HCT116 (cell line): ENCODE measurements at regions not wholly inside any gene's neighbourhood (a gene's known extent, or its start where the extent isn't known, plus 50 kb on each side); places are given as distances from the start of the nearest gene placed in this dataset.

Experiments
- ATAC-seq: fragments of 200-7000 bp; cut with Tn5 transposase; 2 replicates; pipeline ENCODE4 v1.9.1; 2020; ENCODE audit warnings: mild to moderate bottlenecking, moderate library complexity
- BruUV-seq: library from RNA; stranded (reverse); fragments of 400-500 nt; replicated peaks from 2 replicates; lab custom pipeline; 2021; lab: Mats Ljungman, UMichigan
- CTCF ChIA-PET: fragments of 300-600 bp; sonication (Branson Sonifier 250); formaldehyde crosslinking; loops from one replicate; lab custom pipeline; 2021; ENCODE audit warnings: antibody characterized with exemption; lab: Charles Lee
- POLR2A ChIA-PET: fragments of 300-600, 350-600 bp; sonication (Branson Sonifier 250); formaldehyde crosslinking; loops from one replicate; lab custom pipeline; 2021; ENCODE audit warnings: antibody characterized with exemption; lab: Charles Lee
- RAD21 ChIA-PET, 2 experiments: fragments of 300-600 bp; sonication (Branson Sonifier 250); formaldehyde crosslinking; loops; one replicate each; lab custom pipeline; 2023; ENCODE audit warnings: low total read pairs in 2 of 2; ENCODE audit not compliant: uncharacterized antibody in 2 of 2, unreplicated experiment in 2 of 2, low non-redundant PET in 1 of 2; lab: Charles Lee
- DNase-seq: peaks from one replicate; pipeline ENCODE4 v3.0.0-alpha.2; 2010; ENCODE audit warnings: low read depth, low spot score
- H2AFZ ChIP-seq: fragments of 200-600 bp; shearing (Covaris generic), sonication (generic); 2 replicates; pipeline ENCODE4 v1.6.1; 2017; ENCODE audit warnings: low read depth, mixed run types, mixed read lengths, antibody characterized with exemption, low read length; ENCODE audit not compliant: poor library complexity, severe bottlenecking
- H3K27ac ChIP-seq: 2 replicates; pipeline ENCODE4 v1.5.1; 2012; ENCODE audit warnings: low read depth, low read length
- H3K27me3 ChIP-seq: fragments of 200-600 bp; sonication (generic); 2 replicates; pipeline ENCODE4 v1.6.1; 2016; ENCODE audit warnings: mixed run types, low read length, mixed read lengths; ENCODE audit not compliant: insufficient read depth
- H3K36me3 ChIP-seq, 2 experiments: fragments of 200-500 bp in 1 of 2; fragments of 200-600 bp in 1 of 2; sonication (Bioruptor generic) in 1 of 2; sonication (generic) in 1 of 2; 2 replicates each; pipeline versions ENCODE4 v1.5.1 to v1.6.1; 2014 to 2016; ENCODE audit warnings: low read length in 2 of 2, inconsistent platforms in 1 of 2, mixed read lengths in 1 of 2, mixed run types in 1 of 2; ENCODE audit not compliant: insufficient read depth in 2 of 2, control insufficient read depth in 1 of 2
- H3K4me1 ChIP-seq, 2 experiments: fragments of 200-600 bp in 1 of 2; sonication (generic) in 1 of 2; 2 replicates each; pipeline versions ENCODE4 v1.5.1 to v1.6.1; 2012 to 2017; ENCODE audit warnings: low read length in 2 of 2, inconsistent platforms in 1 of 2, mild to moderate bottlenecking in 1 of 2, mixed read lengths in 1 of 2, mixed run types in 1 of 2, moderate library complexity in 1 of 2; ENCODE audit not compliant: insufficient read depth in 2 of 2, control insufficient read depth in 1 of 2
- H3K4me2 ChIP-seq: fragments of 200-600 bp; sonication (generic); 2 replicates; pipeline ENCODE4 v1.6.1; 2017; ENCODE audit warnings: mixed run types, low read length, mixed read lengths
- H3K4me3 ChIP-seq, 2 experiments: fragments of 200-600 bp in 1 of 2; sonication (generic) in 1 of 2; replicated peaks in 1 of 2; 2 replicates each; pipeline ENCODE4 v1.5.1; 2011 to 2016; ENCODE audit warnings: low read length in 2 of 2, control low read depth in 1 of 2, low read depth in 1 of 2, mild to moderate bottlenecking in 1 of 2, mixed read lengths in 1 of 2, mixed run types in 1 of 2
- H3K79me2 ChIP-seq: fragments of 200-600 bp; sonication (generic); 2 replicates; pipeline ENCODE4 v1.6.1; 2017; ENCODE audit warnings: mild to moderate bottlenecking, mixed run types, low read length, moderate library complexity, mixed read lengths; ENCODE audit not compliant: insufficient read depth
- H3K9ac ChIP-seq: fragments of 200-600 bp; sonication (generic); 2 replicates; pipeline ENCODE4 v1.6.1; 2016; ENCODE audit warnings: low read length, mixed read lengths
- H3K9me2 ChIP-seq: fragments of 200-600 bp; sonication (generic), shearing (Covaris generic); 2 replicates; pipeline ENCODE4 v1.6.1; 2017; ENCODE audit warnings: mixed run types, mild to moderate bottlenecking, moderate library complexity; ENCODE audit not compliant: insufficient read depth
- H3K9me3 ChIP-seq, 2 experiments: fragments of 200-500 bp in 1 of 2; fragments of 200-600 bp in 1 of 2; sonication (Bioruptor generic) in 1 of 2; sonication (generic) in 1 of 2; 2 replicates each; pipeline ENCODE4 v1.6.1; 2014 to 2017; ENCODE audit warnings: low read length in 2 of 2, mixed read lengths in 2 of 2, inconsistent platforms in 1 of 2, low read depth in 1 of 2, mild to moderate bottlenecking in 1 of 2, mixed run types in 1 of 2, moderate library complexity in 1 of 2; ENCODE audit not compliant: control insufficient read depth in 1 of 2, insufficient read depth in 1 of 2
- H4K20me1 ChIP-seq: fragments of 200-600 bp; sonication (generic), shearing (Covaris generic); 2 replicates; pipeline ENCODE4 v1.6.1; 2017; ENCODE audit warnings: mixed run types, mild to moderate bottlenecking, moderate library complexity; ENCODE audit not compliant: insufficient read depth
- ATF3 ChIP-seq: IDR thresholded peaks from 2 replicates; pipeline ENCODE4 v1.6.1; 2012
- CBX3 ChIP-seq: IDR thresholded peaks from 2 replicates; pipeline ENCODE4 v1.6.1; 2012; ENCODE audit warnings: low read depth
- CEBPB ChIP-seq: IDR thresholded peaks from 2 replicates; pipeline ENCODE4 v1.6.1; 2012; ENCODE audit warnings: low read depth
- ELF1 ChIP-seq: IDR thresholded peaks from 2 replicates; pipeline ENCODE4 v1.6.1; 2012; ENCODE audit warnings: low read depth, borderline replicate concordance
- JUND ChIP-seq: IDR thresholded peaks from 2 replicates; pipeline ENCODE4 v1.6.1; 2012
- POLR2A ChIP-seq: IDR thresholded peaks from 2 replicates; pipeline ENCODE4 v1.7.0; 2011; ENCODE audit warnings: borderline replicate concordance; ENCODE audit not compliant: insufficient read depth, insufficient read length; ENCODE audit errors: extremely low read depth
- POLR2AphosphoS5 ChIP-seq: IDR thresholded peaks from 2 replicates; pipeline ENCODE4 v1.6.1; 2011; ENCODE audit warnings: mild to moderate bottlenecking, low read depth, low read length, moderate library complexity
- RAD21 ChIP-seq: IDR thresholded peaks from 2 replicates; pipeline ENCODE4 v1.6.1; 2012; ENCODE audit warnings: low read depth, mild to moderate bottlenecking
- REST ChIP-seq: IDR thresholded peaks from 2 replicates; pipeline ENCODE4 v1.6.1; 2012; ENCODE audit warnings: low read depth
- SIN3A ChIP-seq: IDR thresholded peaks from 2 replicates; pipeline ENCODE4 v1.6.1; 2012; ENCODE audit warnings: low read depth
- SP1 ChIP-seq: IDR thresholded peaks from 2 replicates; pipeline ENCODE4 v1.6.1; 2012; ENCODE audit warnings: low read depth
- SRF ChIP-seq: IDR thresholded peaks from 2 replicates; pipeline ENCODE4 v1.6.1; 2012; ENCODE audit warnings: low read depth
- ZFX ChIP-seq: fragments of 450-650 bp; IDR thresholded peaks from 2 replicates; pipeline ENCODE4 v1.6.1; 2017
- intact Hi-C: fragments of 100-400 bp; cut with micrococcal nuclease; formaldehyde crosslinking; loops from 2 replicates; pipeline ENCODE4 v1.10.0; 2022
- TF ChIP-seq, protein P1 (sequence below): IDR thresholded peaks from 2 replicates; pipeline ENCODE4 v1.6.1; 2012
- TF ChIP-seq, protein P2 (sequence below): IDR thresholded peaks from 2 replicates; pipeline ENCODE4 v1.6.1; 2011; ENCODE audit warnings: mild to moderate bottlenecking, low read length, moderate library complexity; ENCODE audit not compliant: insufficient replicate concordance; ENCODE audit errors: extremely low read depth

- no peaks in the 10 kb centered on the region; a peak in 1 of 4 replicates for H3K9me3 ChIP-seq
- POLR2A ChIA-PET: no interaction called here
Measured at GRCh38 chr6:141133836-141134235, 998.9 kb upstream of the GJE1 start.

More at GRCh38 chr6:141133836-141134235, 998.9 kb upstream of the GJE1 start:
- no peaks in the 10 kb centered on the region for H3K4me1 ChIP-seq
- no peak overlapping the region for H2AFZ ChIP-seq
- no peaks in the 10 kb centered on the region for H3K36me3 ChIP-seq
- no TSS peak for BruUV-seq
- H3K27me3 ChIP-seq: no peaks in the 10 kb centered on the region
- ATAC-seq (no peak), DNase-seq (no peak)
- RAD21 ChIA-PET: no interaction called here
- TF ChIP-seq SRF (no peak), ATF3 (no peak), REST (no peak), JUND (no peak), SP1 (no peak), ZFX (no peak), CBX3 (no peak), POLR2AphosphoS5 (no peak), CEBPB (no peak), POLR2A (no peak), ELF1 (no peak), RAD21 (no peak), SIN3A (no peak)
- TF ChIP-seq, protein P1, sequence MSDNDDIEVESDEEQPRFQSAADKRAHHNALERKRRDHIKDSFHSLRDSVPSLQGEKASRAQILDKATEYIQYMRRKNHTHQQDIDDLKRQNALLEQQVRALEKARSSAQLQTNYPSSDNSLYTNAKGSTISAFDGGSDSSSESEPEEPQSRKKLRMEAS: no peak
- TF ChIP-seq, protein P2, sequence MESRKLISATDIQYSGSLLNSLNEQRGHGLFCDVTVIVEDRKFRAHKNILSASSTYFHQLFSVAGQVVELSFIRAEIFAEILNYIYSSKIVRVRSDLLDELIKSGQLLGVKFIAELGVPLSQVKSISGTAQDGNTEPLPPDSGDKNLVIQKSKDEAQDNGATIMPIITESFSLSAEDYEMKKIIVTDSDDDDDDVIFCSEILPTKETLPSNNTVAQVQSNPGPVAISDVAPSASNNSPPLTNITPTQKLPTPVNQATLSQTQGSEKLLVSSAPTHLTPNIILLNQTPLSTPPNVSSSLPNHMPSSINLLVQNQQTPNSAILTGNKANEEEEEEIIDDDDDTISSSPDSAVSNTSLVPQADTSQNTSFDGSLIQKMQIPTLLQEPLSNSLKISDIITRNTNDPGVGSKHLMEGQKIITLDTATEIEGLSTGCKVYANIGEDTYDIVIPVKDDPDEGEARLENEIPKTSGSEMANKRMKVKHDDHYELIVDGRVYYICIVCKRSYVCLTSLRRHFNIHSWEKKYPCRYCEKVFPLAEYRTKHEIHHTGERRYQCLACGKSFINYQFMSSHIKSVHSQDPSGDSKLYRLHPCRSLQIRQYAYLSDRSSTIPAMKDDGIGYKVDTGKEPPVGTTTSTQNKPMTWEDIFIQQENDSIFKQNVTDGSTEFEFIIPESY: no peak
- H3K79me2 ChIP-seq: no peaks in the 10 kb centered on the region
- H4K20me1 ChIP-seq: no peaks in the 10 kb centered on the region
- intact Hi-C loops: no loop called here
- H3K27ac ChIP-seq: no peak overlapping the region
- no peaks in the 10 kb centered on the region for H3K9me2 ChIP-seq
- CTCF ChIA-PET: no interaction called here
- H3K4me3 ChIP-seq: no peak overlapping the region
- H3K4me2 ChIP-seq: no peak overlapping the region
- H3K9ac ChIP-seq: no peak overlapping the region
